ENCODE measurements at regions not wholly inside any gene's neighbourhood (a gene's known extent, or its start where the extent isn't known, plus 50 kb on each side); places are given as distances from the start of the nearest gene placed in this dataset.

DNA sequence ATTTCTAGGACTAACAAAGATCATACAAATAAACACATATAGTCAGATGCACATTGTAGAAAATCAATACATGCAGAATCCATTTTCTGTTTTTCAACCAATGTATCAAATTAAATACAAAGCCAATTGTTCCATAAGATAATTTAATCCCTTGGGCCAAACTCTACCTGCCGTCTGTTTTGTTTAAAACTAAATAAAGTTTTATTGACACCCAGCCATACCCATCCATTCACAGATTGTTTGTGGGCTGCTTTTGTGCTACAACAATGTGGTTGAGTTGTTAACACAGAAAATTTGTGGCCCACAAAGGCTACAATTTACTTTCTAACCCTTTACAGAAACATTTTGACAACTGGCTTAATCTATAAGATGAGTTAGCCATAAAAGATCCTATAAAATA lies 484.0 kb upstream of the ID2 start:
- DNase-seq (ENCODE audit: extremely low spot score): no peak
- POLR2A ChIA-PET: no interaction called here
- TF ChIP-seq, protein P1, sequence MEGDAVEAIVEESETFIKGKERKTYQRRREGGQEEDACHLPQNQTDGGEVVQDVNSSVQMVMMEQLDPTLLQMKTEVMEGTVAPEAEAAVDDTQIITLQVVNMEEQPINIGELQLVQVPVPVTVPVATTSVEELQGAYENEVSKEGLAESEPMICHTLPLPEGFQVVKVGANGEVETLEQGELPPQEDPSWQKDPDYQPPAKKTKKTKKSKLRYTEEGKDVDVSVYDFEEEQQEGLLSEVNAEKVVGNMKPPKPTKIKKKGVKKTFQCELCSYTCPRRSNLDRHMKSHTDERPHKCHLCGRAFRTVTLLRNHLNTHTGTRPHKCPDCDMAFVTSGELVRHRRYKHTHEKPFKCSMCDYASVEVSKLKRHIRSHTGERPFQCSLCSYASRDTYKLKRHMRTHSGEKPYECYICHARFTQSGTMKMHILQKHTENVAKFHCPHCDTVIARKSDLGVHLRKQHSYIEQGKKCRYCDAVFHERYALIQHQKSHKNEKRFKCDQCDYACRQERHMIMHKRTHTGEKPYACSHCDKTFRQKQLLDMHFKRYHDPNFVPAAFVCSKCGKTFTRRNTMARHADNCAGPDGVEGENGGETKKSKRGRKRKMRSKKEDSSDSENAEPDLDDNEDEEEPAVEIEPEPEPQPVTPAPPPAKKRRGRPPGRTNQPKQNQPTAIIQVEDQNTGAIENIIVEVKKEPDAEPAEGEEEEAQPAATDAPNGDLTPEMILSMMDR (IDR thresholded peaks at IDR 0.05; ENCODE audit: control extremely low read depth, extremely low read depth, low read depth, missing control alignments): no peak
- CTCF ChIA-PET: no interaction called here

DNA sequence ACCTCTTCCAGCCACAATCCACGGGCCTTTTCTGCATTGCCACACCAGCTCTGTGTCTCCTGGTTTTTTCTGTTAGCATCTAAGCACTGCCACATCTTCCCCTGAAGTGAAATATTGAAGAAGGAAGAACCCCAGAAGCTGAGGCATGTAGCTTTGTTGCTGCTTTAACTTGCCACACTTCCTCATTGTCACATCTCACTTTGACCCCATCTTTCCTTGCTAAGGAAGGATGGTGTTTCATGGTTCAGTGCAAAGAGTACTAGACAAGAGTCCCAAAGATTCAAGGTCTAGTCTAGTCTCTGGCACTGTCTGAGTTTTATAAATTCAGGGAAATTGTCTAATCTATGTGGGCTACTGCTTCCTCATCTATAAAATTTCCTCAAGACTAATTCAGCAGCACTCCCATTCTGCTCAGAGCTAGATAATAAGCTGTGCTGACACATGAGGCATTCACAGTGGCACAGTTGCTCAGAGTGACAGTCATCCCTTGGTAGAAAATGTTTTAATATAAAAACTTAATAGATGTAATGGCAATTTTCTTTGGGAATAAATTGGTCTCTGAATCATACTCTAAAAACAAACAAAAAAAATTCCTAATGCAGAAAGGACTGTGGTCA lies 483.0 kb upstream of the ID2 start:
- DNase-seq (ENCODE audit: extremely low spot score): no peak
- POLR2A ChIA-PET: no interaction called here
- TF ChIP-seq, protein P1 (IDR thresholded peaks at IDR 0.05; ENCODE audit: control extremely low read depth, extremely low read depth, low read depth, missing control alignments): no peak
- CTCF ChIA-PET: no interaction called here

DNA sequence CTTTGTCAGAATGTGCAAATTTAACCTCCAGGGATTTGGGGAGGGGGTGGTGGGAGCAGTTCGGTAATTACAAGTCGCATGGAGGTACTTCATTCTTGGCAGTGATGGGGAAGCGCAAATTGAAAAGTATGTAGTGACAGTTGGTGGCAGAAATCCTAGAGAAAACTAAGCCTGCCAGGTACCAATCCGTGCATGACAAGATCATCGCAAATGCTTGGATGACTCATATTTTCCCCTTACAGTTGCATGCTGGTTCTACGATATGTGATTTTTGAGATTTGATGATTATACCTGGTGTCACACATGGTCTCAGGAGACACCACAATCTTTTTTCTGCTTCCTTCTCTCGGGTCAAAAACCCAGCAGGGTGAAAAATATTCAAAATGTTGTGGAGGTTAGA lies 479.7 kb upstream of the ID2 start:
- peak; percentile 60 for DNase-seq (ENCODE audit: extremely low spot score)
- ChIA-PET POLR2A (no interaction called here), CTCF (interaction anchor here (1.5 kb wide), 1 partner anchor 103 kb away, joined by 3 read pairs; no protein-coding TSS in a partner anchor)
- TF ChIP-seq, protein P1 (IDR thresholded peaks at IDR 0.05; ENCODE audit: control extremely low read depth, extremely low read depth, low read depth, missing control alignments): no peak

DNA sequence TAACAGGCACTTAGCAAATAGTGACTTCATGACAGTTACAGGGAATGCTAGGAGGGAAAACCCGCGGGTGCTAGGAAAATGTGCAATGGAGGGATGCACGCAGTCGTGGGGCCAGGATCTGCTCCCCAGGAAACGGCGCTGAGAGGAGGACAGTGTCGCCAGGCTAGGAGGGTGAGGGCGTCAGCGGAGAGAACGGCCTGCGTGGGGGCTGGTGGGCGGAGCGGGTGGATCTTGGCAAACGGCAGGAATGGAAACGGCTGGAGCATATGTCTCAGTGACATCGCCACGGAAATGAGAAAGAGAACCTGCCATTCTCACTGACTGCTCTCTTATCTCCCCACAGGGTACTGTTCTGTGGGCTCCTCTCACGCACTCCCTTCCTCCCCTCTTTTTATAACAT lies 478.5 kb upstream of the ID2 start:
- no peak for DNase-seq (ENCODE audit: extremely low spot score)
- ChIA-PET CTCF (no interaction called here), POLR2A (no interaction called here)
- TF ChIP-seq, protein P1 (IDR thresholded peaks at IDR 0.05; ENCODE audit: control extremely low read depth, extremely low read depth, low read depth, missing control alignments): no peak

DNA sequence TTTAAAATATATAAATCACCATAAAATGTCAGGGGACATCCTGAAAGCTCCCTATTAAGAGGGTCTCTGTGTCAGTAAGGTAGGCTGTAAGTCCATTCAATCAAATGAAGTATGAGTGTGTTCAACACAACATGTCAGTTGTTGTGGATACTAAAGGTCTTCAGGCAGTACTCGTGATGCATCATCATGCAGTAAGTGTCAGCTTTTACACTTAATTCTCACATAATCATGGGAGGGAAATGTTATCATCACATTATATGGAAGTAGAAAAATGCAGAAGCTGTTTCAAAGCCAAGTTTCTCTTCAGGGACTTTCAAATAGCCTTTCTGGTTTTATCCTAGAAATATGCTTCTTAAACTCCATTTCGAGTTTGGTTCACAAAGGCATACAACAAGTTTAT lies 477.1 kb upstream of the ID2 start:
- ChIA-PET CTCF (interaction anchor here (0.7 to 0.9 kb wide), 2 partner anchors 16 to 25 kb away, joined by 3 to 4 read pairs; no protein-coding TSS in a partner anchor), POLR2A (no interaction called here)
- TF ChIP-seq, protein P1 (IDR thresholded peaks at IDR 0.05; ENCODE audit: control extremely low read depth, extremely low read depth, low read depth, missing control alignments): no peak
- no peak for DNase-seq (ENCODE audit: extremely low spot score)

DNA sequence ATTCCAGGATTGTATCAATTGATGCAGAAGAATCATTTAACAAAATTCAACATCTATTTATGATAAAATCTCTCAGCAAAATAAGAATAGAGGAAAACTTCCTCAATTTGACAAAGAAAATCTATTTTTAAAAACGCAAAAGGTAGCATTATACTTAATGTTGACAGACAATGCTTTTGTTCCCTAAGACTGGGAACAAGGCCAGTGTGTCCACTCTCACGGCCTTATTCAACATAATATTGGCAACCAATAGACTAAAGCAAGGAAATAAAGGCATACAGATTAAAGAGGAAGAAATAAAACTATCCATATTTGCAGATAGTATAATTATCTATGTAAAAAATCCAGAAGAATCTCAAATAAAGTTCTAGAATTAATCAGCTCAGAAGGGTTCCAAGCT lies 472.4 kb upstream of the ID2 start:
- CTCF ChIA-PET: no interaction called here
- POLR2A ChIA-PET: no interaction called here
- TF ChIP-seq, protein P1 (IDR thresholded peaks at IDR 0.05; ENCODE audit: control extremely low read depth, extremely low read depth, low read depth, missing control alignments): no peak
- no peak for DNase-seq (ENCODE audit: extremely low spot score)
